Panc1 (cell line): ENCODE measurements at regions not wholly inside any gene's neighbourhood (a gene's known extent, or its start where the extent isn't known, plus 50 kb on each side); places are given as distances from the start of the nearest gene placed in this dataset.

ENCODE experiments used
- POLR2AphosphoS5 ChIP-seq: IDR thresholded peaks from 2 replicates; pipeline ENCODE4 v1.6.1; 2012; ENCODE audit warnings: mild to moderate bottlenecking, low read depth, low read length, moderate library complexity
- SIN3A ChIP-seq: IDR thresholded peaks from 2 replicates; pipeline ENCODE4 v1.6.1; 2012; ENCODE audit warnings: low read depth, mild to moderate bottlenecking, low read length, moderate library complexity, borderline replicate concordance; ENCODE audit not compliant: insufficient read depth
- TCF7L2 ChIP-seq: IDR thresholded peaks from 2 replicates; pipeline ENCODE4 v1.6.1; 2011; ENCODE audit warnings: mild to moderate bottlenecking, low read depth, low read length, inconsistent platforms
- TF ChIP-seq, protein P1 (sequence below): fragments of 450-650 bp; IDR thresholded peaks from 2 replicates; pipeline ENCODE4 v1.5.1; 2017; ENCODE audit warnings: mild to moderate bottlenecking
- TF ChIP-seq, protein P2 (sequence below), 2 experiments: IDR thresholded peaks; 2 replicates each; pipeline ENCODE4 v1.6.1; 2011 to 2012; ENCODE audit warnings: low read depth in 2 of 2, control low read depth in 1 of 2, low read length in 1 of 2, mild to moderate bottlenecking in 1 of 2, moderate library complexity in 1 of 2; ENCODE audit not compliant: insufficient read depth in 1 of 2

DNA sequence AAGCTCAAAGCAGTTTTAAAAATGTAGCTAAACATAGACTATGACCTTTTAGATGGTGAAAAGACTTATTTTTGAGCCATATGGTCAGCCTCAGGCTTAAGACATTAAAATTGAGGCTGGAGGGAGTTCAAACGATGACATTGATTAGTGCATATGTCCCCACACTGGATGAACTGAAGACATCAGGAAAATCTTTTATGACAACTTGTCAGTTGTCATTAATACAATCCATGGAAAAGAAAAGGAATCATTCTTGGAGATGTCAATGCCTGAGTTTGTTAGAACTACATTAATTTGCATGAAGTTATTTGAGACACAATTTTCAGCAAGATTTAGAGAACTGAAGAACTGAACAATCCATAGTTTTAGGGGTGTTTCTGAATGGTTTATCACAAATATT lies 349.9 kb downstream of the COL11A1 start:
- TF ChIP-seq, protein P1, sequence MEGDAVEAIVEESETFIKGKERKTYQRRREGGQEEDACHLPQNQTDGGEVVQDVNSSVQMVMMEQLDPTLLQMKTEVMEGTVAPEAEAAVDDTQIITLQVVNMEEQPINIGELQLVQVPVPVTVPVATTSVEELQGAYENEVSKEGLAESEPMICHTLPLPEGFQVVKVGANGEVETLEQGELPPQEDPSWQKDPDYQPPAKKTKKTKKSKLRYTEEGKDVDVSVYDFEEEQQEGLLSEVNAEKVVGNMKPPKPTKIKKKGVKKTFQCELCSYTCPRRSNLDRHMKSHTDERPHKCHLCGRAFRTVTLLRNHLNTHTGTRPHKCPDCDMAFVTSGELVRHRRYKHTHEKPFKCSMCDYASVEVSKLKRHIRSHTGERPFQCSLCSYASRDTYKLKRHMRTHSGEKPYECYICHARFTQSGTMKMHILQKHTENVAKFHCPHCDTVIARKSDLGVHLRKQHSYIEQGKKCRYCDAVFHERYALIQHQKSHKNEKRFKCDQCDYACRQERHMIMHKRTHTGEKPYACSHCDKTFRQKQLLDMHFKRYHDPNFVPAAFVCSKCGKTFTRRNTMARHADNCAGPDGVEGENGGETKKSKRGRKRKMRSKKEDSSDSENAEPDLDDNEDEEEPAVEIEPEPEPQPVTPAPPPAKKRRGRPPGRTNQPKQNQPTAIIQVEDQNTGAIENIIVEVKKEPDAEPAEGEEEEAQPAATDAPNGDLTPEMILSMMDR, result no peak
- TF ChIP-seq, protein P2, sequence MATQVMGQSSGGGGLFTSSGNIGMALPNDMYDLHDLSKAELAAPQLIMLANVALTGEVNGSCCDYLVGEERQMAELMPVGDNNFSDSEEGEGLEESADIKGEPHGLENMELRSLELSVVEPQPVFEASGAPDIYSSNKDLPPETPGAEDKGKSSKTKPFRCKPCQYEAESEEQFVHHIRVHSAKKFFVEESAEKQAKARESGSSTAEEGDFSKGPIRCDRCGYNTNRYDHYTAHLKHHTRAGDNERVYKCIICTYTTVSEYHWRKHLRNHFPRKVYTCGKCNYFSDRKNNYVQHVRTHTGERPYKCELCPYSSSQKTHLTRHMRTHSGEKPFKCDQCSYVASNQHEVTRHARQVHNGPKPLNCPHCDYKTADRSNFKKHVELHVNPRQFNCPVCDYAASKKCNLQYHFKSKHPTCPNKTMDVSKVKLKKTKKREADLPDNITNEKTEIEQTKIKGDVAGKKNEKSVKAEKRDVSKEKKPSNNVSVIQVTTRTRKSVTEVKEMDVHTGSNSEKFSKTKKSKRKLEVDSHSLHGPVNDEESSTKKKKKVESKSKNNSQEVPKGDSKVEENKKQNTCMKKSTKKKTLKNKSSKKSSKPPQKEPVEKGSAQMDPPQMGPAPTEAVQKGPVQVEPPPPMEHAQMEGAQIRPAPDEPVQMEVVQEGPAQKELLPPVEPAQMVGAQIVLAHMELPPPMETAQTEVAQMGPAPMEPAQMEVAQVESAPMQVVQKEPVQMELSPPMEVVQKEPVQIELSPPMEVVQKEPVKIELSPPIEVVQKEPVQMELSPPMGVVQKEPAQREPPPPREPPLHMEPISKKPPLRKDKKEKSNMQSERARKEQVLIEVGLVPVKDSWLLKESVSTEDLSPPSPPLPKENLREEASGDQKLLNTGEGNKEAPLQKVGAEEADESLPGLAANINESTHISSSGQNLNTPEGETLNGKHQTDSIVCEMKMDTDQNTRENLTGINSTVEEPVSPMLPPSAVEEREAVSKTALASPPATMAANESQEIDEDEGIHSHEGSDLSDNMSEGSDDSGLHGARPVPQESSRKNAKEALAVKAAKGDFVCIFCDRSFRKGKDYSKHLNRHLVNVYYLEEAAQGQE (IDR thresholded peaks at IDR 0.05; ENCODE audit: insufficient read depth in 1 of 2, low read depth in 2 of 2, low read length in 1 of 2), result no peak
- no peak for TF ChIP-seq POLR2AphosphoS5
- TF ChIP-seq SIN3A, result no peak
- no peak for TF ChIP-seq TCF7L2
